ENCODE measurements at regions not wholly inside any gene's neighbourhood (a gene's known extent, or its start where the extent isn't known, plus 50 kb on each side); places are given as distances from the start of the nearest gene placed in this dataset.

- H3K4me3 Mint-ChIP-seq (ENCODE audit: unreplicated experiment), result no peak overlapping the region
- no peak for TF ChIP-seq CTCF (IDR thresholded peaks at IDR 0.05; ENCODE audit: partially characterized antibody, unreplicated experiment)
- H3K9me3 Mint-ChIP-seq (ENCODE audit: unreplicated experiment), result no peaks in the 10 kb centered on the region
- no peaks in the 10 kb centered on the region for H3K36me3 Mint-ChIP-seq (ENCODE audit: unreplicated experiment)
- no peaks in the 10 kb centered on the region for H3K27me3 Mint-ChIP-seq (ENCODE audit: unreplicated experiment)
- H3K27ac Mint-ChIP-seq (ENCODE audit: unreplicated experiment), result no peak overlapping the region
- no peak for DNase-seq
- H3K4me1 Mint-ChIP-seq (ENCODE audit: low read depth, unreplicated experiment), result no peaks in the 10 kb centered on the region
Observed at GRCh38 chr4:57635910-57636309, 525.7 kb upstream of the IGFBP7 start.

GRCh38 chr4:57633212-57633859 lies 523.2 kb upstream of the IGFBP7 start:
- no peak overlapping the region for H3K27ac Mint-ChIP-seq (ENCODE audit: unreplicated experiment)
- TF ChIP-seq CTCF (IDR thresholded peaks at IDR 0.05; ENCODE audit: partially characterized antibody, unreplicated experiment), result no peak
- peaks cover 2% of the 10 kb centered on the region for H3K27me3 Mint-ChIP-seq (ENCODE audit: unreplicated experiment)
- no peaks in the 10 kb centered on the region for H3K36me3 Mint-ChIP-seq (ENCODE audit: unreplicated experiment)
- H3K4me3 Mint-ChIP-seq (ENCODE audit: unreplicated experiment), result no peak overlapping the region
- no peak for DNase-seq
- no peaks in the 10 kb centered on the region for H3K4me1 Mint-ChIP-seq (ENCODE audit: low read depth, unreplicated experiment)
- H3K9me3 Mint-ChIP-seq (ENCODE audit: unreplicated experiment), result no peaks in the 10 kb centered on the region

GRCh38 chr4:57632564-57632963 lies 522.4 kb upstream of the IGFBP7 start:
- H3K4me3 Mint-ChIP-seq (ENCODE audit: unreplicated experiment), result no peak overlapping the region
- H3K27me3 Mint-ChIP-seq (ENCODE audit: unreplicated experiment), result peaks cover 2% of the 10 kb centered on the region
- no peak for TF ChIP-seq CTCF (IDR thresholded peaks at IDR 0.05; ENCODE audit: partially characterized antibody, unreplicated experiment)
- no peak overlapping the region for H3K27ac Mint-ChIP-seq (ENCODE audit: unreplicated experiment)
- H3K9me3 Mint-ChIP-seq (ENCODE audit: unreplicated experiment), result no peaks in the 10 kb centered on the region
- no peaks in the 10 kb centered on the region for H3K36me3 Mint-ChIP-seq (ENCODE audit: unreplicated experiment)
- no peak for DNase-seq
- no peaks in the 10 kb centered on the region for H3K4me1 Mint-ChIP-seq (ENCODE audit: low read depth, unreplicated experiment)

GRCh38 chr4:57631147-57631546 lies 521.0 kb upstream of the IGFBP7 start:
- Mint-ChIP-seq H3K4me1 (ENCODE audit: low read depth, unreplicated experiment) (no peaks in the 10 kb centered on the region), H3K27me3 (ENCODE audit: unreplicated experiment) (peaks cover 2% of the 10 kb centered on the region), H3K4me3 (ENCODE audit: unreplicated experiment) (no peak overlapping the region), H3K9me3 (ENCODE audit: unreplicated experiment) (no peaks in the 10 kb centered on the region), H3K27ac (ENCODE audit: unreplicated experiment) (no peak overlapping the region), H3K36me3 (ENCODE audit: unreplicated experiment) (no peaks in the 10 kb centered on the region)
- no peak for TF ChIP-seq CTCF (IDR thresholded peaks at IDR 0.05; ENCODE audit: partially characterized antibody, unreplicated experiment)
- DNase-seq, result no peak

- no peak for TF ChIP-seq CTCF (IDR thresholded peaks at IDR 0.05; ENCODE audit: partially characterized antibody, unreplicated experiment)
Observed at GRCh38 chr4:57628004-57628403, 517.8 kb upstream of the IGFBP7 start.

More at GRCh38 chr4:57628004-57628403, 517.8 kb upstream of the IGFBP7 start:
- Mint-ChIP-seq H3K27me3 (ENCODE audit: unreplicated experiment) (peaks cover 2% of the 10 kb centered on the region), H3K36me3 (ENCODE audit: unreplicated experiment) (no peaks in the 10 kb centered on the region), H3K27ac (ENCODE audit: unreplicated experiment) (no peak overlapping the region), H3K9me3 (ENCODE audit: unreplicated experiment) (peaks cover 3% of the 10 kb centered on the region), H3K4me1 (ENCODE audit: low read depth, unreplicated experiment) (no peaks in the 10 kb centered on the region), H3K4me3 (ENCODE audit: unreplicated experiment) (no peak overlapping the region)
- no peak for DNase-seq
